HCT116 (cell line): ENCODE measurements at regions not wholly inside any gene's neighbourhood (a gene's known extent, or its start where the extent isn't known, plus 50 kb on each side); places are given as distances from the start of the nearest gene placed in this dataset.

ENCODE experiments used
- ATAC-seq: fragments of 200-7000 bp; cut with Tn5 transposase; 2 replicates; pipeline ENCODE4 v1.9.1; 2020; ENCODE audit warnings: mild to moderate bottlenecking, moderate library complexity
- BruUV-seq: library from RNA; stranded (reverse); fragments of 400-500 nt; replicated peaks from 2 replicates; lab custom pipeline; 2021; lab: Mats Ljungman, UMichigan
- CTCF ChIA-PET: fragments of 300-600 bp; sonication (Branson Sonifier 250); formaldehyde crosslinking; loops from one replicate; lab custom pipeline; 2021; ENCODE audit warnings: antibody characterized with exemption; lab: Charles Lee
- POLR2A ChIA-PET: fragments of 300-600, 350-600 bp; sonication (Branson Sonifier 250); formaldehyde crosslinking; loops from one replicate; lab custom pipeline; 2021; ENCODE audit warnings: antibody characterized with exemption; lab: Charles Lee
- RAD21 ChIA-PET, 2 experiments: fragments of 300-600 bp; sonication (Branson Sonifier 250); formaldehyde crosslinking; loops; one replicate each; lab custom pipeline; 2023; ENCODE audit warnings: low total read pairs in 2 of 2; ENCODE audit not compliant: uncharacterized antibody in 2 of 2, unreplicated experiment in 2 of 2, low non-redundant PET in 1 of 2; lab: Charles Lee
- DNase-seq: peaks from one replicate; pipeline ENCODE4 v3.0.0-alpha.2; 2010; ENCODE audit warnings: low read depth, low spot score
- H2AFZ ChIP-seq: fragments of 200-600 bp; shearing (Covaris generic), sonication (generic); 2 replicates; pipeline ENCODE4 v1.6.1; 2017; ENCODE audit warnings: low read depth, mixed run types, mixed read lengths, antibody characterized with exemption, low read length; ENCODE audit not compliant: poor library complexity, severe bottlenecking
- H3K27ac ChIP-seq: 2 replicates; pipeline ENCODE4 v1.5.1; 2012; ENCODE audit warnings: low read depth, low read length
- H3K27me3 ChIP-seq: fragments of 200-600 bp; sonication (generic); 2 replicates; pipeline ENCODE4 v1.6.1; 2016; ENCODE audit warnings: mixed run types, low read length, mixed read lengths; ENCODE audit not compliant: insufficient read depth
- H3K36me3 ChIP-seq, 2 experiments: fragments of 200-500 bp in 1 of 2; fragments of 200-600 bp in 1 of 2; sonication (Bioruptor generic) in 1 of 2; sonication (generic) in 1 of 2; 2 replicates each; pipeline versions ENCODE4 v1.5.1 to v1.6.1; 2014 to 2016; ENCODE audit warnings: low read length in 2 of 2, inconsistent platforms in 1 of 2, mixed read lengths in 1 of 2, mixed run types in 1 of 2; ENCODE audit not compliant: insufficient read depth in 2 of 2, control insufficient read depth in 1 of 2
- H3K4me1 ChIP-seq, 2 experiments: fragments of 200-600 bp in 1 of 2; sonication (generic) in 1 of 2; 2 replicates each; pipeline versions ENCODE4 v1.5.1 to v1.6.1; 2012 to 2017; ENCODE audit warnings: low read length in 2 of 2, inconsistent platforms in 1 of 2, mild to moderate bottlenecking in 1 of 2, mixed read lengths in 1 of 2, mixed run types in 1 of 2, moderate library complexity in 1 of 2; ENCODE audit not compliant: insufficient read depth in 2 of 2, control insufficient read depth in 1 of 2
- H3K4me2 ChIP-seq: fragments of 200-600 bp; sonication (generic); 2 replicates; pipeline ENCODE4 v1.6.1; 2017; ENCODE audit warnings: mixed run types, low read length, mixed read lengths
- H3K4me3 ChIP-seq, 2 experiments: fragments of 200-600 bp in 1 of 2; sonication (generic) in 1 of 2; replicated peaks in 1 of 2; 2 replicates each; pipeline ENCODE4 v1.5.1; 2011 to 2016; ENCODE audit warnings: low read length in 2 of 2, control low read depth in 1 of 2, low read depth in 1 of 2, mild to moderate bottlenecking in 1 of 2, mixed read lengths in 1 of 2, mixed run types in 1 of 2
- H3K79me2 ChIP-seq: fragments of 200-600 bp; sonication (generic); 2 replicates; pipeline ENCODE4 v1.6.1; 2017; ENCODE audit warnings: mild to moderate bottlenecking, mixed run types, low read length, moderate library complexity, mixed read lengths; ENCODE audit not compliant: insufficient read depth
- H3K9ac ChIP-seq: fragments of 200-600 bp; sonication (generic); 2 replicates; pipeline ENCODE4 v1.6.1; 2016; ENCODE audit warnings: low read length, mixed read lengths
- H3K9me2 ChIP-seq: fragments of 200-600 bp; sonication (generic), shearing (Covaris generic); 2 replicates; pipeline ENCODE4 v1.6.1; 2017; ENCODE audit warnings: mixed run types, mild to moderate bottlenecking, moderate library complexity; ENCODE audit not compliant: insufficient read depth
- H3K9me3 ChIP-seq, 2 experiments: fragments of 200-500 bp in 1 of 2; fragments of 200-600 bp in 1 of 2; sonication (Bioruptor generic) in 1 of 2; sonication (generic) in 1 of 2; 2 replicates each; pipeline ENCODE4 v1.6.1; 2014 to 2017; ENCODE audit warnings: low read length in 2 of 2, mixed read lengths in 2 of 2, inconsistent platforms in 1 of 2, low read depth in 1 of 2, mild to moderate bottlenecking in 1 of 2, mixed run types in 1 of 2, moderate library complexity in 1 of 2; ENCODE audit not compliant: control insufficient read depth in 1 of 2, insufficient read depth in 1 of 2
- H4K20me1 ChIP-seq: fragments of 200-600 bp; sonication (generic), shearing (Covaris generic); 2 replicates; pipeline ENCODE4 v1.6.1; 2017; ENCODE audit warnings: mixed run types, mild to moderate bottlenecking, moderate library complexity; ENCODE audit not compliant: insufficient read depth
- CBX3 ChIP-seq: IDR thresholded peaks from 2 replicates; pipeline ENCODE4 v1.6.1; 2012; ENCODE audit warnings: low read depth
- CEBPB ChIP-seq: IDR thresholded peaks from 2 replicates; pipeline ENCODE4 v1.6.1; 2012; ENCODE audit warnings: low read depth
- ELF1 ChIP-seq: IDR thresholded peaks from 2 replicates; pipeline ENCODE4 v1.6.1; 2012; ENCODE audit warnings: low read depth, borderline replicate concordance
- EZH2 ChIP-seq: fragments of 200-600 bp; sonication (generic); IDR thresholded peaks from 2 replicates; pipeline ENCODE4 v1.6.1; 2017; ENCODE audit warnings: antibody characterized with exemption, mixed run types
- EZH2phosphoT487 ChIP-seq: fragments of 200-600 bp; IDR thresholded peaks from 2 replicates; pipeline ENCODE4 v1.6.1; 2018; ENCODE audit warnings: antibody characterized with exemption, borderline replicate concordance
- FOSL1 ChIP-seq: IDR thresholded peaks from 2 replicates; pipeline ENCODE4 v1.6.1; 2012; ENCODE audit warnings: low read depth
- JUND ChIP-seq: IDR thresholded peaks from 2 replicates; pipeline ENCODE4 v1.6.1; 2012
- POLR2A ChIP-seq: IDR thresholded peaks from 2 replicates; pipeline ENCODE4 v1.7.0; 2011; ENCODE audit warnings: borderline replicate concordance; ENCODE audit not compliant: insufficient read depth, insufficient read length; ENCODE audit errors: extremely low read depth
- POLR2AphosphoS5 ChIP-seq: IDR thresholded peaks from 2 replicates; pipeline ENCODE4 v1.6.1; 2011; ENCODE audit warnings: mild to moderate bottlenecking, low read depth, low read length, moderate library complexity
- SIN3A ChIP-seq: IDR thresholded peaks from 2 replicates; pipeline ENCODE4 v1.6.1; 2012; ENCODE audit warnings: low read depth
- SP1 ChIP-seq: IDR thresholded peaks from 2 replicates; pipeline ENCODE4 v1.6.1; 2012; ENCODE audit warnings: low read depth
- SRF ChIP-seq: IDR thresholded peaks from 2 replicates; pipeline ENCODE4 v1.6.1; 2012; ENCODE audit warnings: low read depth
- ZFX ChIP-seq: fragments of 450-650 bp; IDR thresholded peaks from 2 replicates; pipeline ENCODE4 v1.6.1; 2017
- ZNF274 ChIP-seq: fragments of 200-500 bp; sonication (Bioruptor generic); IDR thresholded peaks from 2 replicates; pipeline ENCODE4 v1.6.1; 2014; ENCODE audit warnings: mild to moderate bottlenecking, low read depth, low read length, inconsistent platforms
- intact Hi-C: fragments of 100-400 bp; cut with micrococcal nuclease; formaldehyde crosslinking; loops from 2 replicates; pipeline ENCODE4 v1.10.0; 2022
- TF ChIP-seq, protein P1 (sequence below): IDR thresholded peaks from 2 replicates; pipeline ENCODE4 v1.6.1; 2011; ENCODE audit warnings: mild to moderate bottlenecking, low read length, moderate library complexity; ENCODE audit not compliant: insufficient replicate concordance; ENCODE audit errors: extremely low read depth
- TF ChIP-seq, protein P2 (sequence below): IDR thresholded peaks from 2 replicates; pipeline ENCODE4 v1.6.1; 2012; ENCODE audit warnings: low read depth
- TF ChIP-seq, protein P3 (sequence below): IDR thresholded peaks from 2 replicates; pipeline ENCODE4 v1.6.1; 2012
- TF ChIP-seq, protein P4 (sequence below): IDR thresholded peaks from 2 replicates; pipeline ENCODE4 v1.6.1; 2012
- TF ChIP-seq, protein P5 (sequence below), 3 experiments: fragments of 200-600 bp in 1 of 3; sonication (generic) in 1 of 3; IDR thresholded peaks in 2 of 3; conservative IDR thresholded peaks in 1 of 3; 2 replicates each; pipeline ENCODE4 v1.5.1; 2012 to 2017; ENCODE audit warnings: low read depth in 2 of 3, low read length in 2 of 3, antibody characterized with exemption in 1 of 3, borderline replicate concordance in 1 of 3, control low read depth in 1 of 3, mild to moderate bottlenecking in 1 of 3, mixed read lengths in 1 of 3, mixed run types in 1 of 3, moderate library complexity in 1 of 3; ENCODE audit not compliant: insufficient read depth in 1 of 3

DNA sequence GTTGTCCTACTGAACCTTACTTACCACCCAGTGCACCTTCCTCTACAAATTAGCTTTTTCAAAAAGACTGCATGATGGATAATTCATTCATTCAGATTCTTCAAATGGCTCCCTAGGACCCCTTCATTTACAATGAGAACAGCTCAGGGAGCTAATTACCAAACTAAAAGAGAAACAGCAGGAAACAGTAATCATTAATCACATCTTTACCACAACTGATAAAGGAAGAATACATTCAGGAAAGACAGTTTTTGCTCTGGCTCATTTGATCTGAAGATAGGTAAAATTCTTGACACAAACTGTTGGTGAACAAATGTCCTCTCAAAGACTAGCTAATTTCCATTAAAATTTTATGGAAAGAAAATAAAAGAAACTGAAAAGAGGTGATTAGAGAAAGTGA is 1652.7 kb upstream of the LRRTM3 start:
- Histone ChIP-seq H3K9ac (no peak overlapping the region), H3K4me1 (no peaks in the 10 kb centered on the region), H3K4me3 (no peak overlapping the region), H3K27ac (no peak overlapping the region), H3K9me3 (no peaks in the 10 kb centered on the region), H4K20me1 (no peaks in the 10 kb centered on the region), H3K4me2 (no peak overlapping the region), H3K36me3 (no peaks in the 10 kb centered on the region), H2AFZ (no peak overlapping the region), H3K9me2 (no peaks in the 10 kb centered on the region), H3K27me3 (no peaks in the 10 kb centered on the region), H3K79me2 (no peaks in the 10 kb centered on the region)
- DNase-seq: no peak
- RAD21 ChIA-PET: no interaction called here
- intact Hi-C loops: no loop called here
- ATAC-seq: no peak
- POLR2A ChIA-PET: no interaction called here
- no TSS peak for BruUV-seq
- TF ChIP-seq POLR2AphosphoS5 (no peak), SRF (no peak), ELF1 (no peak), CBX3 (no peak), EZH2phosphoT487 (no peak), SIN3A (no peak), ZNF274 (no peak), POLR2A (no peak), CEBPB (no peak), JUND (no peak), SP1 (no peak), FOSL1 (no peak), ZFX (no peak), EZH2 (no peak)
- TF ChIP-seq, protein P1, sequence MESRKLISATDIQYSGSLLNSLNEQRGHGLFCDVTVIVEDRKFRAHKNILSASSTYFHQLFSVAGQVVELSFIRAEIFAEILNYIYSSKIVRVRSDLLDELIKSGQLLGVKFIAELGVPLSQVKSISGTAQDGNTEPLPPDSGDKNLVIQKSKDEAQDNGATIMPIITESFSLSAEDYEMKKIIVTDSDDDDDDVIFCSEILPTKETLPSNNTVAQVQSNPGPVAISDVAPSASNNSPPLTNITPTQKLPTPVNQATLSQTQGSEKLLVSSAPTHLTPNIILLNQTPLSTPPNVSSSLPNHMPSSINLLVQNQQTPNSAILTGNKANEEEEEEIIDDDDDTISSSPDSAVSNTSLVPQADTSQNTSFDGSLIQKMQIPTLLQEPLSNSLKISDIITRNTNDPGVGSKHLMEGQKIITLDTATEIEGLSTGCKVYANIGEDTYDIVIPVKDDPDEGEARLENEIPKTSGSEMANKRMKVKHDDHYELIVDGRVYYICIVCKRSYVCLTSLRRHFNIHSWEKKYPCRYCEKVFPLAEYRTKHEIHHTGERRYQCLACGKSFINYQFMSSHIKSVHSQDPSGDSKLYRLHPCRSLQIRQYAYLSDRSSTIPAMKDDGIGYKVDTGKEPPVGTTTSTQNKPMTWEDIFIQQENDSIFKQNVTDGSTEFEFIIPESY: no peak
- TF ChIP-seq, protein P2, sequence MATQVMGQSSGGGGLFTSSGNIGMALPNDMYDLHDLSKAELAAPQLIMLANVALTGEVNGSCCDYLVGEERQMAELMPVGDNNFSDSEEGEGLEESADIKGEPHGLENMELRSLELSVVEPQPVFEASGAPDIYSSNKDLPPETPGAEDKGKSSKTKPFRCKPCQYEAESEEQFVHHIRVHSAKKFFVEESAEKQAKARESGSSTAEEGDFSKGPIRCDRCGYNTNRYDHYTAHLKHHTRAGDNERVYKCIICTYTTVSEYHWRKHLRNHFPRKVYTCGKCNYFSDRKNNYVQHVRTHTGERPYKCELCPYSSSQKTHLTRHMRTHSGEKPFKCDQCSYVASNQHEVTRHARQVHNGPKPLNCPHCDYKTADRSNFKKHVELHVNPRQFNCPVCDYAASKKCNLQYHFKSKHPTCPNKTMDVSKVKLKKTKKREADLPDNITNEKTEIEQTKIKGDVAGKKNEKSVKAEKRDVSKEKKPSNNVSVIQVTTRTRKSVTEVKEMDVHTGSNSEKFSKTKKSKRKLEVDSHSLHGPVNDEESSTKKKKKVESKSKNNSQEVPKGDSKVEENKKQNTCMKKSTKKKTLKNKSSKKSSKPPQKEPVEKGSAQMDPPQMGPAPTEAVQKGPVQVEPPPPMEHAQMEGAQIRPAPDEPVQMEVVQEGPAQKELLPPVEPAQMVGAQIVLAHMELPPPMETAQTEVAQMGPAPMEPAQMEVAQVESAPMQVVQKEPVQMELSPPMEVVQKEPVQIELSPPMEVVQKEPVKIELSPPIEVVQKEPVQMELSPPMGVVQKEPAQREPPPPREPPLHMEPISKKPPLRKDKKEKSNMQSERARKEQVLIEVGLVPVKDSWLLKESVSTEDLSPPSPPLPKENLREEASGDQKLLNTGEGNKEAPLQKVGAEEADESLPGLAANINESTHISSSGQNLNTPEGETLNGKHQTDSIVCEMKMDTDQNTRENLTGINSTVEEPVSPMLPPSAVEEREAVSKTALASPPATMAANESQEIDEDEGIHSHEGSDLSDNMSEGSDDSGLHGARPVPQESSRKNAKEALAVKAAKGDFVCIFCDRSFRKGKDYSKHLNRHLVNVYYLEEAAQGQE: no peak
- TF ChIP-seq, protein P3, sequence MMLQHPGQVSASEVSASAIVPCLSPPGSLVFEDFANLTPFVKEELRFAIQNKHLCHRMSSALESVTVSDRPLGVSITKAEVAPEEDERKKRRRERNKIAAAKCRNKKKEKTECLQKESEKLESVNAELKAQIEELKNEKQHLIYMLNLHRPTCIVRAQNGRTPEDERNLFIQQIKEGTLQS: no peak
- TF ChIP-seq, protein P4, sequence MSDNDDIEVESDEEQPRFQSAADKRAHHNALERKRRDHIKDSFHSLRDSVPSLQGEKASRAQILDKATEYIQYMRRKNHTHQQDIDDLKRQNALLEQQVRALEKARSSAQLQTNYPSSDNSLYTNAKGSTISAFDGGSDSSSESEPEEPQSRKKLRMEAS: no peak
- TF ChIP-seq, protein P5, sequence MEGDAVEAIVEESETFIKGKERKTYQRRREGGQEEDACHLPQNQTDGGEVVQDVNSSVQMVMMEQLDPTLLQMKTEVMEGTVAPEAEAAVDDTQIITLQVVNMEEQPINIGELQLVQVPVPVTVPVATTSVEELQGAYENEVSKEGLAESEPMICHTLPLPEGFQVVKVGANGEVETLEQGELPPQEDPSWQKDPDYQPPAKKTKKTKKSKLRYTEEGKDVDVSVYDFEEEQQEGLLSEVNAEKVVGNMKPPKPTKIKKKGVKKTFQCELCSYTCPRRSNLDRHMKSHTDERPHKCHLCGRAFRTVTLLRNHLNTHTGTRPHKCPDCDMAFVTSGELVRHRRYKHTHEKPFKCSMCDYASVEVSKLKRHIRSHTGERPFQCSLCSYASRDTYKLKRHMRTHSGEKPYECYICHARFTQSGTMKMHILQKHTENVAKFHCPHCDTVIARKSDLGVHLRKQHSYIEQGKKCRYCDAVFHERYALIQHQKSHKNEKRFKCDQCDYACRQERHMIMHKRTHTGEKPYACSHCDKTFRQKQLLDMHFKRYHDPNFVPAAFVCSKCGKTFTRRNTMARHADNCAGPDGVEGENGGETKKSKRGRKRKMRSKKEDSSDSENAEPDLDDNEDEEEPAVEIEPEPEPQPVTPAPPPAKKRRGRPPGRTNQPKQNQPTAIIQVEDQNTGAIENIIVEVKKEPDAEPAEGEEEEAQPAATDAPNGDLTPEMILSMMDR (IDR thresholded peaks at IDR 0.05 in 2 of 3, conservative IDR thresholded peaks at IDR 0.05 in 1 of 3; ENCODE audit: borderline replicate concordance in 1 of 3, insufficient read depth in 1 of 3, low read depth in 2 of 3, low read length in 2 of 3): no peak
- CTCF ChIA-PET: no interaction called here
